ENCODE measurements at regions not wholly inside any gene's neighbourhood (a gene's known extent, or its start where the extent isn't known, plus 50 kb on each side); places are given as distances from the start of the nearest gene placed in this dataset.

- WGBS, 2 donors: 26 to 29% methylated on average over 12 of the region's 12 CpGs
- intact Hi-C loops (cut with DNase I; ENCODE audit: low total_unique reads): no loop called here
- H3K4me3 ChIP-seq (ENCODE audit: low read depth, poor library complexity, severe bottlenecking): no peak overlapping the region
- TF ChIP-seq, protein P1, sequence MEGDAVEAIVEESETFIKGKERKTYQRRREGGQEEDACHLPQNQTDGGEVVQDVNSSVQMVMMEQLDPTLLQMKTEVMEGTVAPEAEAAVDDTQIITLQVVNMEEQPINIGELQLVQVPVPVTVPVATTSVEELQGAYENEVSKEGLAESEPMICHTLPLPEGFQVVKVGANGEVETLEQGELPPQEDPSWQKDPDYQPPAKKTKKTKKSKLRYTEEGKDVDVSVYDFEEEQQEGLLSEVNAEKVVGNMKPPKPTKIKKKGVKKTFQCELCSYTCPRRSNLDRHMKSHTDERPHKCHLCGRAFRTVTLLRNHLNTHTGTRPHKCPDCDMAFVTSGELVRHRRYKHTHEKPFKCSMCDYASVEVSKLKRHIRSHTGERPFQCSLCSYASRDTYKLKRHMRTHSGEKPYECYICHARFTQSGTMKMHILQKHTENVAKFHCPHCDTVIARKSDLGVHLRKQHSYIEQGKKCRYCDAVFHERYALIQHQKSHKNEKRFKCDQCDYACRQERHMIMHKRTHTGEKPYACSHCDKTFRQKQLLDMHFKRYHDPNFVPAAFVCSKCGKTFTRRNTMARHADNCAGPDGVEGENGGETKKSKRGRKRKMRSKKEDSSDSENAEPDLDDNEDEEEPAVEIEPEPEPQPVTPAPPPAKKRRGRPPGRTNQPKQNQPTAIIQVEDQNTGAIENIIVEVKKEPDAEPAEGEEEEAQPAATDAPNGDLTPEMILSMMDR (IDR thresholded peaks at IDR 0.05): no peak
- TF ChIP-seq POLR2A (IDR thresholded peaks at IDR 0.05): no peak
- DNase-seq (ENCODE audit: low spot score in 2 of 2): no peak
These were observed 64.1 kb upstream of the WDR26 start for GRCh38 chr1:224498574-224499170.

DNA sequence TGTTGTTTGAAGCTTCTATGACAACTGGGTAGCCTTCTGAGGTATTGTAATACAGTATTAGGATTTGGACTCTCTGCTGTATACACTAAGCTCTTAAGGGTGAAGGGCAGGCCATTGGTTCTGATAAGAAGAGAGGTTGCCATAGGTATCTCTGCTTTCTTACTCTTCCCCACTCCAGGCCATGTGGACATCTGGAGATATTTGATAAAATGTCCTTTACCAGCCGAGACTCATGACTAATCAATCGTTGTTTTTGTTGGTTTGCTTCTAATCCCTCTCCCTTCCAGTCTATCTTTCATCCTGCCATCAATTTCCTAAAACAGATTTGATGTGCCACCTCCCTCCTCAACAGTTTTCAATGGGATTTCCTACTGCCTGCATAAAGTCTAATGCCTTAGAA lies 64.6 kb upstream of the WDR26 start:
- 26 to 39% methylated on average over 2 of the region's 2 CpGs for WGBS, 2 donors
- intact Hi-C loops (cut with DNase I; ENCODE audit: low total_unique reads): no loop called here
- H3K4me3 ChIP-seq (ENCODE audit: low read depth, poor library complexity, severe bottlenecking): no peak overlapping the region
- no peak for DNase-seq (ENCODE audit: low spot score in 2 of 2)
- TF ChIP-seq, protein P1 (IDR thresholded peaks at IDR 0.05): no peak
- TF ChIP-seq POLR2A (IDR thresholded peaks at IDR 0.05): no peak

DNA sequence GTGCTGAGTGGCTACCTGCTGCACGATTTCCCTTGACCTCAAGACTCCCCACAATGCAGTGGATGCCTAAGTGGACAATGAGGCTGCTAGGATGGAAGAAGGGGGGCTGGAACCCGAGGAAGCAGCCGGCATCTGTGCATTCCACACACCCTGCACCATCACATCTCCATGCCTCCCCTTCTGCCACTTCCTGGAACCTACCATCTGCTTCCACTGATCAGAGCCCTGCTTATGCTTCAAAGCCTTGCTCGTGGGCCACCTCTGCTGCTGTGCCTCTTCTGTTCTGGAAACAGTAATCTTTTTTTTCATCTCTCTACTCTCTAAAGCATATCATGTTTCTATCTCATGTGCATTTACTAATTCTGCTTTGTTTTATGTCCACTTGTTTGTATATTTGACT lies 66.2 kb upstream of the WDR26 start:
- TF ChIP-seq, protein P1 (IDR thresholded peaks at IDR 0.05): no peak
- TF ChIP-seq POLR2A (IDR thresholded peaks at IDR 0.05): no peak

GRCh38 chr1:224501836-224502235 lies 67.2 kb upstream of the WDR26 start:
- WGBS, 2 donors: 84 to 90% methylated on average over 4 of the region's 4 CpGs
- no peak overlapping the region for H3K4me3 ChIP-seq (ENCODE audit: low read depth, poor library complexity, severe bottlenecking)
- DNase-seq (ENCODE audit: low spot score in 2 of 2): peak in 1 of 2 donors; percentile 68
- TF ChIP-seq POLR2A (IDR thresholded peaks at IDR 0.05): no peak
- intact Hi-C loops (cut with DNase I; ENCODE audit: low total_unique reads): no loop called here

More for the DNA sequence above, 66.2 kb upstream of the WDR26 start:
- 63 to 80% methylated on average over 4 of the region's 4 CpGs for WGBS, 2 donors
- no peak for DNase-seq (ENCODE audit: low spot score in 2 of 2)
- intact Hi-C loops (cut with DNase I; ENCODE audit: low total_unique reads): no loop called here
- no peak overlapping the region for H3K4me3 ChIP-seq (ENCODE audit: low read depth, poor library complexity, severe bottlenecking)

- WGBS, 2 donors: 30 to 36% methylated on average over 12 of the region's 12 CpGs
- DNase-seq (ENCODE audit: low spot score in 2 of 2): peak in 1 of 2 donors; percentile 88
- intact Hi-C loops (cut with DNase I; ENCODE audit: low total_unique reads): no loop called here
- TF ChIP-seq POLR2A (IDR thresholded peaks at IDR 0.05): no peak
- TF ChIP-seq, protein P1 (IDR thresholded peaks at IDR 0.05): no peak
- H3K4me3 ChIP-seq (ENCODE audit: low read depth, poor library complexity, severe bottlenecking): no peak overlapping the region
These were observed 68.0 kb upstream of the WDR26 start for GRCh38 chr1:224502459-224503160.

- intact Hi-C loops (cut with DNase I; ENCODE audit: low total_unique reads): no loop called here
- WGBS, 2 donors: 5 to 6% methylated on average over 16 to 19 of the region's 19 CpGs
- DNase-seq (ENCODE audit: low spot score in 2 of 2): peak; percentile 93 to 97
- TF ChIP-seq POLR2A (IDR thresholded peaks at IDR 0.05): no peak
- TF ChIP-seq, protein P1 (IDR thresholded peaks at IDR 0.05): no peak
- no peak overlapping the region for H3K4me3 ChIP-seq (ENCODE audit: low read depth, poor library complexity, severe bottlenecking)
These were observed 68.8 kb upstream of the WDR26 start for GRCh38 chr1:224503161-224504118.
